GM12878 (cell line): ENCODE measurements at regions not wholly inside any gene's neighbourhood (a gene's known extent, or its start where the extent isn't known, plus 50 kb on each side); places are given as distances from the start of the nearest gene placed in this dataset.

ENCODE experiments used
- ATAC-seq: fragments of 200-7000 bp; cut with Tn5 transposase; 3 replicates; pipeline ENCODE4 v1.9.1; 2020; ENCODE audit warnings: mild to moderate bottlenecking, moderate library complexity
- BruUV-seq: library from RNA; stranded (reverse); fragments of 400-500 nt; replicated peaks from 2 replicates; lab custom pipeline; 2021; lab: Mats Ljungman, UMichigan
- CTCF ChIA-PET: fragments of 300-600 bp; sonication (Branson Sonifier 250); formaldehyde crosslinking; extraction: SDS; loops from one replicate; lab custom pipeline; 2021; ENCODE audit warnings: inconsistent platforms; lab: Yijun Ruan, JAX
- POLR2A ChIA-PET: fragments of 350-600 bp; formaldehyde crosslinking; extraction: SDS; loops from one replicate; lab custom pipeline; 2021; ENCODE audit warnings: inconsistent platforms; lab: Charles Lee
- RAD21 ChIA-PET: fragments of 300-600 bp; sonication (Branson Sonifier 250); formaldehyde crosslinking; loops from one replicate; lab custom pipeline; 2023; ENCODE audit warnings: antibody characterized with exemption; ENCODE audit not compliant: unreplicated experiment; lab: Charles Lee
- SMC1A ChIA-PET: fragments of 300-600 bp; sonication (Branson Sonifier 250); formaldehyde crosslinking; loops from one replicate; lab custom pipeline; 2023; ENCODE audit not compliant: unreplicated experiment, uncharacterized antibody; lab: Charles Lee
- DNase-seq: peaks from one replicate; pipeline ENCODE4 v3.0.0-alpha.2; 2011; ENCODE audit warnings: low read depth, low spot score
- FAIRE-seq: peaks from 3 replicates; lab custom pipeline; 2011; peaks lifted over from hg19 to GRCh38; lab: Jason Lieb, UNC
- H2AFZ ChIP-seq: 2 replicates; pipeline ENCODE4 v1.6.0; 2011; ENCODE audit warnings: low read depth, low read length, control low read depth; ENCODE audit not compliant: control insufficient read depth
- H3K27ac ChIP-seq: 2 replicates; pipeline ENCODE4 v1.5.1; 2011; ENCODE audit warnings: control low read depth; ENCODE audit not compliant: control insufficient read depth, insufficient read depth
- H3K27me3 ChIP-seq, 2 experiments: replicated peaks in 1 of 2; 2 replicates each; pipeline versions ENCODE4 v1.6.0 to v1.6.1; 2011; ENCODE audit warnings: low read length in 1 of 2; ENCODE audit not compliant: control insufficient read depth in 2 of 2, insufficient read depth in 2 of 2
- H3K36me3 ChIP-seq, 2 experiments: 2 replicates each; pipeline ENCODE4 v1.5.1; 2011; ENCODE audit warnings: low read length in 1 of 2; ENCODE audit not compliant: control insufficient read depth in 2 of 2, insufficient read depth in 2 of 2
- H3K4me1 ChIP-seq: 2 replicates; pipeline ENCODE4 v1.6.1; 2011; ENCODE audit warnings: mild to moderate bottlenecking, low read length, moderate library complexity, mixed read lengths; ENCODE audit not compliant: control insufficient read depth, insufficient read depth
- H3K4me2 ChIP-seq: 2 replicates; pipeline ENCODE4 v1.6.0; 2011; ENCODE audit warnings: control low read depth; ENCODE audit not compliant: control insufficient read depth, insufficient read depth
- H3K4me3 ChIP-seq: fragments of 200-600 bp; sonication (generic); 2 replicates; pipeline ENCODE4 v1.5.1; 2016
- H3K79me2 ChIP-seq: 2 replicates; pipeline ENCODE4 v1.6.0; 2011; ENCODE audit warnings: low read length; ENCODE audit not compliant: control insufficient read depth, insufficient read depth
- H3K9ac ChIP-seq: 2 replicates; pipeline ENCODE4 v1.8.0; 2011; ENCODE audit warnings: low read length, control low read depth, mixed read lengths; ENCODE audit not compliant: control insufficient read depth, insufficient read depth
- H3K9me3 ChIP-seq: replicated peaks from 3 replicates; pipeline ENCODE4 v1.5.1; 2011; ENCODE audit warnings: mild to moderate bottlenecking, low read length; ENCODE audit not compliant: control insufficient read depth, insufficient read depth
- H4K20me1 ChIP-seq: 2 replicates; pipeline ENCODE4 v1.6.0; 2011; ENCODE audit not compliant: control insufficient read depth, insufficient read depth
- BRCA1 ChIP-seq: IDR thresholded peaks from 2 replicates; pipeline ENCODE4 v1.6.1; 2011; ENCODE audit warnings: low read depth, low read length, improper control_type of control experiment
- CHD1 ChIP-seq: IDR thresholded peaks from 2 replicates; pipeline ENCODE4 v1.6.1; 2012; ENCODE audit warnings: low read depth, low read length, improper control_type of control experiment
- E4F1 ChIP-seq: fragments of 450-650 bp; IDR thresholded peaks from 2 replicates; pipeline ENCODE4 v1.6.1; 2018; ENCODE audit warnings: borderline replicate concordance, mild to moderate bottlenecking; ENCODE audit not compliant: partially characterized antibody
- FOXM1 ChIP-seq: IDR thresholded peaks from 2 replicates; pipeline ENCODE4 v1.6.1; 2012; ENCODE audit warnings: low read depth, mild to moderate bottlenecking, inconsistent platforms, low read length, moderate library complexity
- GABPA ChIP-seq: IDR thresholded peaks from 2 replicates; pipeline ENCODE4 v1.6.1; 2014; ENCODE audit warnings: antibody characterized with exemption, low read depth, mild to moderate bottlenecking, inconsistent platforms
- IKZF1 ChIP-seq: fragments of 450-650 bp; conservative IDR thresholded peaks from 2 replicates; pipeline ENCODE4 v1.6.1; 2017; ENCODE audit warnings: antibody characterized with exemption, mild to moderate bottlenecking
- IRF4 ChIP-seq: IDR thresholded peaks from 2 replicates; pipeline ENCODE4 v1.6.1; 2011; ENCODE audit warnings: low read depth, low read length
- LARP7 ChIP-seq: fragments of 450-650 bp; IDR thresholded peaks from 2 replicates; pipeline ENCODE4 v1.6.1; 2017; ENCODE audit warnings: mild to moderate bottlenecking
- POLR2A ChIP-seq: IDR thresholded peaks from 2 replicates; pipeline ENCODE4 v1.6.1; 2011; ENCODE audit warnings: low read depth, mild to moderate bottlenecking, low read length
- RB1 ChIP-seq: fragments of 450-650 bp; formaldehyde crosslinking; IDR thresholded peaks from 2 replicates; pipeline ENCODE4 v1.6.1; 2017; ENCODE audit warnings: mild to moderate bottlenecking, borderline replicate concordance
- SMARCA5 ChIP-seq: fragments of 450-650 bp; IDR thresholded peaks from 2 replicates; pipeline ENCODE4 v1.6.1; 2017; ENCODE audit warnings: mild to moderate bottlenecking
- SREBF2 ChIP-seq: IDR thresholded peaks from 2 replicates; pipeline ENCODE4 v1.6.1; 2012; ENCODE audit warnings: mild to moderate bottlenecking, low read length
- STAT3 ChIP-seq: IDR thresholded peaks from 2 replicates; pipeline ENCODE4 v1.6.1; 2011; ENCODE audit warnings: low read depth, low read length, improper control_type of control experiment
- TBL1XR1 ChIP-seq: IDR thresholded peaks from 2 replicates; pipeline ENCODE4 v1.6.1; 2012; ENCODE audit warnings: low read depth, low read length, improper control_type of control experiment
- in situ Hi-C: fragments of 300-500 bp; cut with MboI; formaldehyde crosslinking; loops from 9 replicates; pipeline ENCODE4 v1.14.3; 2018; ENCODE audit warnings: mixed read lengths
- intact Hi-C: fragments of 100-400 bp; cut with micrococcal nuclease; formaldehyde crosslinking; loops from one replicate; pipeline ENCODE4 v1.14.2; 2022; ENCODE audit not compliant: unreplicated experiment

GRCh38 chr11:91407842-91408241, 816.8 kb upstream of the FAT3 start:
- POLR2A ChIA-PET, result no interaction called here
- no peak for FAIRE-seq
- RAD21 ChIA-PET, result no interaction called here

More at GRCh38 chr11:91407842-91408241, 816.8 kb upstream of the FAT3 start:
- DNase-seq (no peak), ATAC-seq (no peak)
- H3K79me2 ChIP-seq, result no peaks in the 10 kb centered on the region
- no peaks in the 10 kb centered on the region for H3K9me3 ChIP-seq
- TF ChIP-seq RB1 (no peak), STAT3 (no peak), GABPA (no peak), SREBF2 (no peak), E4F1 (no peak), IKZF1 (no peak), IRF4 (no peak), FOXM1 (no peak), SMARCA5 (no peak), LARP7 (no peak), BRCA1 (no peak), POLR2A (no peak), CHD1 (no peak), TBL1XR1 (no peak)
- CTCF ChIA-PET, result no interaction called here
- H3K4me1 ChIP-seq, result no peaks in the 10 kb centered on the region
- H3K27ac ChIP-seq, result no peak overlapping the region
- no peak overlapping the region for H3K4me2 ChIP-seq
- BruUV-seq, result no TSS peak
- no peaks in the 10 kb centered on the region for H3K27me3 ChIP-seq
- no peaks in the 10 kb centered on the region for H4K20me1 ChIP-seq
- no peaks in the 10 kb centered on the region for H3K36me3 ChIP-seq
- no peak overlapping the region for H3K9ac ChIP-seq
- SMC1A ChIA-PET, result no interaction called here
- in situ Hi-C loops (no loop called here), intact Hi-C loops (no loop called here)
- H3K4me3 ChIP-seq, result no peak overlapping the region
- no peak overlapping the region for H2AFZ ChIP-seq
